Stimulated activated CD4-positive, alpha-beta T cell treated with anti-CD3 and anti-CD28 coated beads, TNF-alpha, amount 100 ng/mL, for 48 hours (primary cell): ENCODE measurements at regions not wholly inside any gene's neighbourhood (a gene's known extent, or its start where the extent isn't known, plus 50 kb on each side); places are given as distances from the start of the nearest gene placed in this dataset.

ENCODE experiments used
- DNase-seq, 3 donors: peaks; one replicate each; pipeline ENCODE4 v3.0.0-alpha.2; 2020; ENCODE audit warnings: low read depth in 3 of 3

- DNase-seq, result no peak
Observed at GRCh38 chr6:138550346-138550767, 51.1 kb upstream of the NHSL1 start.

GRCh38 chr6:138554146-138554545 is 54.9 kb upstream of the NHSL1 start:
- DNase-seq, result no peak

- DNase-seq, result no peak
Observed at GRCh38 chr6:138555421-138555988, 56.2 kb upstream of the NHSL1 start.

GRCh38 chr6:138557147-138557546 is 57.9 kb upstream of the NHSL1 start:
- no peak for DNase-seq

- DNase-seq, result no peak
Observed at GRCh38 chr6:138559143-138559542, 59.8 kb upstream of the NHSL1 start.

GRCh38 chr6:138560130-138560860 is 61.0 kb upstream of the NHSL1 start:
- no peak for DNase-seq

- no peak for DNase-seq
Observed at GRCh38 chr6:138562691-138563090, 63.4 kb upstream of the NHSL1 start.

- no peak for DNase-seq
Observed at GRCh38 chr6:138563231-138563630, 63.9 kb upstream of the NHSL1 start.

GRCh38 chr6:138563650-138564049 is 64.4 kb upstream of the NHSL1 start:
- DNase-seq, result no peak

GRCh38 chr6:138564170-138564721 is 65.0 kb upstream of the NHSL1 start:
- DNase-seq, result no peak

- DNase-seq, result no peak
Observed at GRCh38 chr6:138567052-138567451, 67.8 kb upstream of the NHSL1 start.

- DNase-seq, result no peak
Observed at GRCh38 chr6:138568997-138569396, 69.7 kb upstream of the NHSL1 start.

- DNase-seq, result no peak
Observed at GRCh38 chr6:138569554-138569953, 70.3 kb upstream of the NHSL1 start.

GRCh38 chr6:138569970-138570724 is 70.9 kb upstream of the NHSL1 start:
- no peak for DNase-seq

GRCh38 chr6:138570725-138571029 is 71.4 kb upstream of the NHSL1 start:
- no peak for DNase-seq

GRCh38 chr6:138571181-138571580 is 71.9 kb upstream of the NHSL1 start:
- no peak for DNase-seq

GRCh38 chr6:138571585-138572166 is 72.4 kb upstream of the NHSL1 start:
- no peak for DNase-seq

- no peak for DNase-seq
Observed at GRCh38 chr6:138572167-138572875, 73.0 kb upstream of the NHSL1 start.

GRCh38 chr6:138572885-138573284 is 73.6 kb upstream of the NHSL1 start:
- DNase-seq, result no peak

GRCh38 chr6:138575257-138575656 is 76.0 kb upstream of the NHSL1 start:
- no peak for DNase-seq

- no peak for DNase-seq
Observed at GRCh38 chr6:138576313-138576712, 77.0 kb upstream of the NHSL1 start.
